Duodenal mucosa (tissue), 2 donors: ENCODE measurements at regions not wholly inside any gene's neighbourhood (a gene's known extent, or its start where the extent isn't known, plus 50 kb on each side); places are given as distances from the start of the nearest gene placed in this dataset.

Experiments used
- H3K27ac ChIP-seq: one replicate; pipeline ENCODE4 v1.7.0; 2013; ENCODE audit warnings: low read depth, low read length
- H3K27me3 ChIP-seq, 2 donors: one replicate each; pipeline ENCODE4 v1.7.0; 2013; ENCODE audit warnings: low read length in 2 of 2, control low read depth in 1 of 2; ENCODE audit not compliant: insufficient read depth in 2 of 2, control insufficient read depth in 1 of 2
- H3K36me3 ChIP-seq, 2 donors: one replicate each; pipeline ENCODE4 v1.7.0; 2013; ENCODE audit warnings: low read length in 2 of 2, control low read depth in 1 of 2; ENCODE audit not compliant: insufficient read depth in 2 of 2, control insufficient read depth in 1 of 2
- H3K4me1 ChIP-seq, 2 donors: one replicate each; pipeline ENCODE4 v1.7.0; 2013; ENCODE audit warnings: low read length in 2 of 2, control low read depth in 1 of 2; ENCODE audit not compliant: insufficient read depth in 2 of 2, control insufficient read depth in 1 of 2
- H3K4me3 ChIP-seq, 2 donors: one replicate each; pipeline ENCODE4 v1.7.0; 2013; ENCODE audit warnings: low read length in 2 of 2, low read depth in 1 of 2
- H3K9ac ChIP-seq, 2 donors: one replicate each; pipeline ENCODE4 v1.7.0; 2013; ENCODE audit warnings: low read length in 2 of 2, low read depth in 1 of 2
- H3K9me3 ChIP-seq, 2 donors: one replicate each; pipeline ENCODE4 v1.7.0; 2013; ENCODE audit warnings: low read length in 2 of 2, control low read depth in 1 of 2; ENCODE audit not compliant: control insufficient read depth in 1 of 2

GRCh38 chr16:26658486-26658885 lies 408.2 kb upstream of the C16orf82 start:
- Histone ChIP-seq H3K9me3 (peaks cover 0 to 5% of the 10 kb centered on the region in 2 donors), H3K27me3 (no peaks in the 10 kb centered on the region), H3K9ac (no peak overlapping the region), H3K4me3 (no peak overlapping the region), H3K4me1 (no peaks in the 10 kb centered on the region), H3K27ac (no peak overlapping the region), H3K36me3 (no peaks in the 10 kb centered on the region)

DNA sequence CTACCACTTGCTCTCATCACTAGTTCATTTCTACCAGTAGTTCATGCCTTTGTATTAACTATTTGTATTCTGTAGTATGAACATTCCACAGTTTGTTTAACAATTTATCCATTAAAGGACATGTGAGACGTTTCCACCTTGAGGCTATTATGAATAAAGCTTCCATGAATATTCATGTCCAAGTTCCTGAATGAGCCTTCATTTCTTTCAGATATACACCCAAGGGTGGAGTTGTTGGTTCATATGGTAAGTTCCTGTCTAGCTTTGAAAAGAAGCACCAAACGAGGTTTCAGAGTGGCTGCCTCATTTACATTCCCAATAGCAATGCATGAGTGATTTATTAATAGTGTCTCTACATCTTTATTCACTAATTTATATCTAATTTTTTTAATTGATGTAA lies 407.8 kb upstream of the C16orf82 start:
- H3K27me3 ChIP-seq, result no peaks in the 10 kb centered on the region
- no peak overlapping the region for H3K27ac ChIP-seq
- no peak overlapping the region for H3K4me3 ChIP-seq
- no peaks in the 10 kb centered on the region for H3K4me1 ChIP-seq
- H3K9ac ChIP-seq, result no peak overlapping the region
- peaks cover 0 to 5% of the 10 kb centered on the region in 2 donors for H3K9me3 ChIP-seq
- no peaks in the 10 kb centered on the region for H3K36me3 ChIP-seq

DNA sequence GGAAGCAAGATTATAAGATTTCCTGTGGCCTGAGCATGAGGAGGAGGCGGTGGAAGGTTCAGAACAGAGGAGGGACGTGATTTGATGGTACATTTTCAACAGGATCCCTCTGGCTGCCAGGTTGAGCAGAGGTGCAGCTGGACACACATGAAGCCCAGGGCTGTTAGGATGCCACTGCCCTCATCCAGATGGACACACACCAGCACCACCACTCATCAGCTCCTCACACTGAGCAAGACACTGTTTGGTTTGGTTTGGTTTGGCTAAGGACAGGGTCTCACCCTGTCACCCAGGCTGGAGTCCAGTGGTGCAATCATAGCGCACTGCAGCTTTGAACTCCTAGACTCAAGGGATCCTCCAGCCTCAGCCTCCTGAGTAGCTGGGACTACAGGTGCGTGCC lies 402.6 kb upstream of the C16orf82 start:
- Histone ChIP-seq H3K9me3 (no peaks in the 10 kb centered on the region), H3K9ac (no peak overlapping the region), H3K27ac (no peak overlapping the region), H3K27me3 (no peaks in the 10 kb centered on the region), H3K36me3 (no peaks in the 10 kb centered on the region), H3K4me1 (no peaks in the 10 kb centered on the region), H3K4me3 (no peak overlapping the region)

DNA sequence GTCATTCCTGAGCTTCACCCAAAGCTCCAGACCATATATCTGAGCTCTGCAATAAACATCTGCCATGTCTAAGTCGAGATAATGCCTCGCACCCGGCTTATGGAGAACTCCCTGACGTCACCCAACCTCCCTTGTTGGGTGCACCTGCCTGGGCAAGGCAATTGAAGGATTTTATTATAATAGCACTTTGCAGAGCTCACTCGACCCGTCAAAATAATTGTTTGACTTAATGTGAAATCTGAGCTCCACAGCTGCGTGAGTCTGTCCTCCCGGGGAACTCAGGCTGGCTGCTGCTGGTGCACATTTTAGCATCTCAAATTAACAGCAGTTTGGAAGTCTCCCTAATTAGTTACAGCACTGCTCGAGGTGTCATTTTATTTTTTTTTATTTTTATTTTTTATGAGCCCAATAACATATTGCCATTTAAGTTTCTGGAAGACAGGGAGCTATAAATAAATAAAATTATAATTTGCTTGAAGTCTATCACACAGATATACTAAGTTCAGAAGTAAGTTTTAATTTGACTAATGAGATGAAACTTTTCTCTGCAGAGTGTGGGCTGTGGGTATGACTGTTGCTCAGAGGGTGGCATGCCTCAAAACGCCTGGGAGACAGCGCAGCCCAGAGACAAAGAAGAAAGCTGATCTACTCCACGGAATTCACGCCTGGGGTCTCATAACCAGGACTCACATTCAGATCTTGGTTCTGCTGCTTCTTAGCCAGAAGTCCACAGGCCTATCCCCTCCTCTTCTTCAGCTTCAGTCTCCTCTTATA lies 401.4 kb upstream of the C16orf82 start:
- Histone ChIP-seq H3K9me3 (no peaks in the 10 kb centered on the region), H3K4me1 (no peaks in the 10 kb centered on the region), H3K27ac (no peak overlapping the region), H3K27me3 (no peaks in the 10 kb centered on the region), H3K9ac (no peak overlapping the region), H3K36me3 (no peaks in the 10 kb centered on the region), H3K4me3 (no peak overlapping the region)

- H3K27me3 ChIP-seq, result no peaks in the 10 kb centered on the region
- no peak overlapping the region for H3K9ac ChIP-seq
- H3K9me3 ChIP-seq, result no peaks in the 10 kb centered on the region
- no peak overlapping the region for H3K27ac ChIP-seq
- H3K36me3 ChIP-seq, result no peaks in the 10 kb centered on the region
- no peaks in the 10 kb centered on the region for H3K4me1 ChIP-seq
- H3K4me3 ChIP-seq, result no peak overlapping the region
Measured at GRCh38 chr16:26666486-26666885, 400.2 kb upstream of the C16orf82 start.

GRCh38 chr16:26667307-26667706 lies 399.4 kb upstream of the C16orf82 start:
- Histone ChIP-seq H3K4me3 (no peak overlapping the region), H3K27me3 (no peaks in the 10 kb centered on the region), H3K4me1 (no peaks in the 10 kb centered on the region), H3K27ac (no peak overlapping the region), H3K36me3 (no peaks in the 10 kb centered on the region), H3K9ac (no peak overlapping the region), H3K9me3 (no peaks in the 10 kb centered on the region)

GRCh38 chr16:26668026-26668425 lies 398.7 kb upstream of the C16orf82 start:
- H3K4me1 ChIP-seq, result no peaks in the 10 kb centered on the region
- no peaks in the 10 kb centered on the region for H3K27me3 ChIP-seq
- H3K27ac ChIP-seq, result no peak overlapping the region
- H3K9ac ChIP-seq, result no peak overlapping the region
- H3K4me3 ChIP-seq, result no peak overlapping the region
- no peaks in the 10 kb centered on the region for H3K9me3 ChIP-seq
- no peaks in the 10 kb centered on the region for H3K36me3 ChIP-seq

DNA sequence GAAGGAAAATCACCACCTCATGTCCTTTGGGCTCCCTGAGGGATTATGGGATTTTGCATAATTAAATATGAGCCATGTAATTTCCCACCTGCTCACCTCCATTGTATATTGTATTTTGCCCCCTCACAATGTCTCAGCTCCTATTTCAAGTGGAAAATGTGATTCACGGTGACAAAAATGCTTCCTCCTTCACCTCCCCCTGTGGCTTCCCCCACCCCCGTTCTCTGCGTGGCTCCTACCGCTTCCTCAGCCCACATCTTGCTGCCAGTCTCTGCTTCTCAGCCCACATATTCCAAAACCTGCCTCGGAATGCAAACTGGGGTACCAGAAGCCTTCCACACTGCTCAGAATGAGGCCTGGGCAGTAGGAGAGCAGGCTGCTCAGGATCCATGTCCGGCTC lies 394.5 kb upstream of the C16orf82 start:
- no peaks in the 10 kb centered on the region for H3K27me3 ChIP-seq
- no peaks in the 10 kb centered on the region for H3K4me1 ChIP-seq
- H3K9ac ChIP-seq, result no peak overlapping the region
- H3K36me3 ChIP-seq, result no peaks in the 10 kb centered on the region
- peaks cover 0 to 15% of the 10 kb centered on the region in 2 donors for H3K9me3 ChIP-seq
- H3K4me3 ChIP-seq, result no peak overlapping the region
- no peak overlapping the region for H3K27ac ChIP-seq

GRCh38 chr16:26673011-26673410 lies 393.7 kb upstream of the C16orf82 start:
- no peak overlapping the region for H3K9ac ChIP-seq
- peaks cover 0 to 15% of the 10 kb centered on the region in 2 donors for H3K9me3 ChIP-seq
- no peak overlapping the region for H3K4me3 ChIP-seq
- H3K4me1 ChIP-seq, result no peaks in the 10 kb centered on the region
- H3K27me3 ChIP-seq, result no peaks in the 10 kb centered on the region
- no peak overlapping the region for H3K27ac ChIP-seq
- no peaks in the 10 kb centered on the region for H3K36me3 ChIP-seq

- no peak overlapping the region for H3K9ac ChIP-seq
Measured at GRCh38 chr16:26680671-26681070, 386.1 kb upstream of the C16orf82 start.

More at GRCh38 chr16:26680671-26681070, 386.1 kb upstream of the C16orf82 start:
- Histone ChIP-seq H3K27me3 (no peaks in the 10 kb centered on the region), H3K9me3 (peaks cover 0 to 7% of the 10 kb centered on the region in 2 donors), H3K4me1 (no peaks in the 10 kb centered on the region), H3K4me3 (no peak overlapping the region), H3K36me3 (no peaks in the 10 kb centered on the region), H3K27ac (no peak overlapping the region)
